Gastrocnemius medialis (tissue), 4 donors: ENCODE measurements at regions not wholly inside any gene's neighbourhood (a gene's known extent, or its start where the extent isn't known, plus 50 kb on each side); places are given as distances from the start of the nearest gene placed in this dataset.

ENCODE experiments used
- ATAC-seq, 2 donors: fragments of 150-250 bp; one replicate each; pipeline ENCODE4 v1.9.1; 2016
- DNase-seq, 2 donors: peaks; one replicate each; pipeline ENCODE4 v3.0.0-alpha.2; 2019
- H3K27ac ChIP-seq, 4 donors: fragments of 200-600 bp; sonication (generic); 1 replicate in 1 of 4; 2 replicates in 3 of 4; pipeline ENCODE4 v1.5.1; 2016 to 2018; ENCODE audit warnings: mild to moderate bottlenecking in 2 of 4, moderate library complexity in 1 of 4
- H3K27me3 ChIP-seq, 3 donors: fragments of 200-600 bp; sonication (generic) in 2 of 3; 1 replicate in 1 of 3; 2 replicates in 2 of 3; pipeline versions ENCODE4 v1.5.1 to v1.6.0; 2016 to 2019; ENCODE audit warnings: mild to moderate bottlenecking in 1 of 3, moderate library complexity in 1 of 3
- H3K36me3 ChIP-seq, 2 donors: fragments of 200-600 bp; sonication (generic) in 1 of 2; one replicate each; pipeline ENCODE4 v1.5.1; 2017 to 2018
- H3K4me1 ChIP-seq, 2 donors: fragments of 200-600 bp; sonication (generic) in 1 of 2; one replicate each; pipeline ENCODE4 v1.5.1; 2016 to 2017; ENCODE audit warnings: mild to moderate bottlenecking in 2 of 2
- H3K4me3 ChIP-seq, 4 donors: fragments of 200-600 bp; sonication (generic) in 3 of 4; 1 replicate in 1 of 4; 2 replicates in 3 of 4; pipeline ENCODE4 v1.5.1; 2016 to 2019; ENCODE audit warnings: mild to moderate bottlenecking in 2 of 4
- H3K9me3 ChIP-seq, 3 donors: fragments of 200-600 bp; sonication (generic) in 2 of 3; 1 replicate in 1 of 3; 2 replicates in 2 of 3; pipeline ENCODE4 v1.5.1; 2016 to 2019
- POLR2A ChIP-seq, 2 donors: fragments of 450-650 bp; IDR thresholded peaks; one replicate each; pipeline ENCODE4 v1.6.1; 2017; ENCODE audit warnings: antibody characterized with exemption in 2 of 2, mild to moderate bottlenecking in 2 of 2, moderate library complexity in 2 of 2
- in situ Hi-C, 4 donors: fragments of 200-750 bp; cut with MboI; loops; one replicate each; pipeline versions ENCODE4 v1.15.0 to v1.8.0; 2017; ENCODE audit warnings: low sequenced_read_pairs in 4 of 4
- intact Hi-C: fragments of 100-400 bp; cut with DNase I; formaldehyde crosslinking; loops from one replicate; pipeline ENCODE4 v1.15.1; 2023; ENCODE audit warnings: low total_unique reads
- TF ChIP-seq, protein P1 (sequence below), 5 experiments: fragments of 450-650 bp in 3 of 5; fragments of 200-600 bp in 2 of 5; sonication (generic) in 2 of 5; IDR thresholded peaks in 4 of 5; conservative IDR thresholded peaks in 1 of 5; 1 replicate in 4 of 5; 2 replicates in 1 of 5; pipeline ENCODE4 v1.5.1; 2016 to 2019; ENCODE audit warnings: antibody characterized with exemption in 5 of 5, mild to moderate bottlenecking in 3 of 5, moderate library complexity in 3 of 5

DNA sequence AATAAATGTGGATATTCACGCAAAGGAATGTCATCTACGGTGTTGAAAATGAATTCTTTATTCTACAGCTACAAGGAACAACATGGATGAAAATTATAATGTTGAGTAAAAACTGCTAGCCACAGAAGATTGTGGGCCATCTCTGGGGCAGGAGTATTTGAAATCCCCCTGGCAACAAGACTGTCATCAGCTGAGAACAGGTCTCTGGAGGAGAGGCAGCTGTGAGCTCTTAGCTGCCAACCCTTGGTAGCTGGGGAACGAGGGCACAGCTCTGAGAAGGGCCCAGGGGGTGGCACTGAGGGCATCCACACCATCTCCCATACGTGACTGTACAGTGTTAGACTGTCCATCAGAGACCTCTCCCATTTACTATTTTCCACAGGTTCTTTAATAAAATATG lies 340.1 kb upstream of the MGMT start:
- intact Hi-C loops: no loop called here
- Histone ChIP-seq H3K36me3 (no peaks in the 10 kb centered on the region), H3K4me3 (no peak overlapping the region), H3K9me3 (no peaks in the 10 kb centered on the region), H3K4me1 (no peaks in the 10 kb centered on the region), H3K27me3 (no peaks in the 10 kb centered on the region), H3K27ac (no peak overlapping the region)
- in situ Hi-C loops: no loop called here
- no peak for ATAC-seq
- TF ChIP-seq, protein P1, sequence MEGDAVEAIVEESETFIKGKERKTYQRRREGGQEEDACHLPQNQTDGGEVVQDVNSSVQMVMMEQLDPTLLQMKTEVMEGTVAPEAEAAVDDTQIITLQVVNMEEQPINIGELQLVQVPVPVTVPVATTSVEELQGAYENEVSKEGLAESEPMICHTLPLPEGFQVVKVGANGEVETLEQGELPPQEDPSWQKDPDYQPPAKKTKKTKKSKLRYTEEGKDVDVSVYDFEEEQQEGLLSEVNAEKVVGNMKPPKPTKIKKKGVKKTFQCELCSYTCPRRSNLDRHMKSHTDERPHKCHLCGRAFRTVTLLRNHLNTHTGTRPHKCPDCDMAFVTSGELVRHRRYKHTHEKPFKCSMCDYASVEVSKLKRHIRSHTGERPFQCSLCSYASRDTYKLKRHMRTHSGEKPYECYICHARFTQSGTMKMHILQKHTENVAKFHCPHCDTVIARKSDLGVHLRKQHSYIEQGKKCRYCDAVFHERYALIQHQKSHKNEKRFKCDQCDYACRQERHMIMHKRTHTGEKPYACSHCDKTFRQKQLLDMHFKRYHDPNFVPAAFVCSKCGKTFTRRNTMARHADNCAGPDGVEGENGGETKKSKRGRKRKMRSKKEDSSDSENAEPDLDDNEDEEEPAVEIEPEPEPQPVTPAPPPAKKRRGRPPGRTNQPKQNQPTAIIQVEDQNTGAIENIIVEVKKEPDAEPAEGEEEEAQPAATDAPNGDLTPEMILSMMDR (IDR thresholded peaks at IDR 0.05 in 4 of 5, conservative IDR thresholded peaks at IDR 0.05 in 1 of 5): no peak
- no peak for TF ChIP-seq POLR2A (IDR thresholded peaks at IDR 0.05)
- no peak for DNase-seq

DNA sequence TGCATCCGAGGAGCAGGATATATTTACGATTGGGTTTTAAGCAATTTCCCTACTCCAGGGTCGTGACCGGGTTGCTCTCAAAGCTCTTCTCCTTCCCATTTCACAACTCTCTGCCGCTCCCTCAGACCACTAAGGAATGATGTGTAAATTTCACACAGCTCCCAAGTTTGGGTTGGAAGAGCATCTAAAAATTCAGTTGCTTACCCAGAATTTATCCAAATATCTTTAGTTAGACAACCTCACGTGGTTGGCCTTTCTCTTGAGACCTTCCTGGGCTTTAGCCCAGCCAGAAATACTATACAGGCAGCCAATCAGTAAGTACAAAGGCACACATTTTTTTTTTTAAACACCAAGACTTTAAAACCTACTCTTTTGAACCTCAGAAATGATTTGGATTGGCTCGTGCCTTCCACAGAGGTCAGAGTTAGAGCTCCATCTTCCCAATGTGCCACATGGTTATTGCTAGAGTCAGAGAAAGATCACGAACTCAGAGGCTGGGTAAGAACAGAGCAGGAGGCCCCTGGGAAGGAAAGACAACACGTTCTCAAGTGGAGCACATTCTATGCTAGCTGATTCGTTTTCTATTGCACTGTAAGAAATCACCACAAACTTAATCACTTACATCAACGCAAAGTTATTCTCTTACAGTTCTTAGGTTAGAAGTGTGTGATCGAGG lies 335.4 kb upstream of the MGMT start:
- Histone ChIP-seq H3K27me3 (no peaks in the 10 kb centered on the region), H3K4me1 (no peaks in the 10 kb centered on the region), H3K36me3 (no peaks in the 10 kb centered on the region), H3K27ac (peak overlapping the region in 1 of 4 donors; percentile 25), H3K9me3 (no peaks in the 10 kb centered on the region), H3K4me3 (no peak overlapping the region)
- in situ Hi-C loops (no loop called here), intact Hi-C loops (no loop called here)
- TF ChIP-seq, protein P1 (IDR thresholded peaks at IDR 0.05 in 4 of 5, conservative IDR thresholded peaks at IDR 0.05 in 1 of 5): no peak
- TF ChIP-seq POLR2A (IDR thresholded peaks at IDR 0.05): no peak
- peak; percentile 36 to 56 for ATAC-seq
- DNase-seq: peak; percentile 5 to 21

GRCh38 chr10:129133856-129134255 lies 333.2 kb upstream of the MGMT start:
- Histone ChIP-seq H3K27me3 (no peaks in the 10 kb centered on the region), H3K27ac (no peak overlapping the region), H3K4me3 (no peak overlapping the region), H3K9me3 (no peaks in the 10 kb centered on the region), H3K4me1 (no peaks in the 10 kb centered on the region), H3K36me3 (no peaks in the 10 kb centered on the region)
- in situ Hi-C loops (no loop called here), intact Hi-C loops (no loop called here)
- no peak for ATAC-seq
- TF ChIP-seq POLR2A (IDR thresholded peaks at IDR 0.05): no peak
- TF ChIP-seq, protein P1 (IDR thresholded peaks at IDR 0.05 in 4 of 5, conservative IDR thresholded peaks at IDR 0.05 in 1 of 5): no peak
- DNase-seq: no peak

GRCh38 chr10:129134371-129134770 lies 332.7 kb upstream of the MGMT start:
- H3K4me1 ChIP-seq: no peaks in the 10 kb centered on the region
- no peak overlapping the region for H3K4me3 ChIP-seq
- no peak overlapping the region for H3K27ac ChIP-seq
- intact Hi-C loops (no loop called here), in situ Hi-C loops (no loop called here)
- no peaks in the 10 kb centered on the region for H3K27me3 ChIP-seq
- no peaks in the 10 kb centered on the region for H3K36me3 ChIP-seq
- DNase-seq (no peak), ATAC-seq (no peak)
- no peak for TF ChIP-seq POLR2A (IDR thresholded peaks at IDR 0.05)
- TF ChIP-seq, protein P1 (IDR thresholded peaks at IDR 0.05 in 4 of 5, conservative IDR thresholded peaks at IDR 0.05 in 1 of 5): no peak
- no peaks in the 10 kb centered on the region for H3K9me3 ChIP-seq

DNA sequence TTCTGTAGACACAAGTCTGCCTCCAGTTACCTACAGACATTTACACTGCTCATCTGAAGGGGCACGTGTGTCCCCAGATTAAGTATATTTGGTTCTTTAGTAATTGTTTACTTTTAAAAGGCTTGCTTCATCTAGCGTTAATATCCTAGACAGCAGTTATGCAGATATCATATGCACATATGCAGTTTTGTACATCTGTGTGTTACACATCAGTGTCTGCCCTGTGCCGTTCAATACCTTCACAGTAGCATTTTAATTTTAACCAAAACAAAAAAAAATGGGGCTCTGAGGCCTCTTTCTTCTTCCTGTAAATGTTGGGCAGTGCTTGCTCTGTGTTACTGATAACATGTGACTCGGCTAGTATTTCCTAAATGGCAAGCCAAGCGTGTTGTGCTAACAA lies 331.4 kb upstream of the MGMT start:
- intact Hi-C loops (no loop called here), in situ Hi-C loops (no loop called here)
- ATAC-seq: no peak

More for the DNA sequence above, 331.4 kb upstream of the MGMT start:
- no peaks in the 10 kb centered on the region for H3K27me3 ChIP-seq
- H3K27ac ChIP-seq: no peak overlapping the region
- H3K4me3 ChIP-seq: no peak overlapping the region
- no peaks in the 10 kb centered on the region for H3K9me3 ChIP-seq
- H3K4me1 ChIP-seq: no peaks in the 10 kb centered on the region
- DNase-seq: no peak
- TF ChIP-seq POLR2A (IDR thresholded peaks at IDR 0.05): no peak
- TF ChIP-seq, protein P1 (IDR thresholded peaks at IDR 0.05 in 4 of 5, conservative IDR thresholded peaks at IDR 0.05 in 1 of 5): no peak
- H3K36me3 ChIP-seq: no peaks in the 10 kb centered on the region
